DOHH2 (cell line): ENCODE measurements at regions not wholly inside any gene's neighbourhood (a gene's known extent, or its start where the extent isn't known, plus 50 kb on each side); places are given as distances from the start of the nearest gene placed in this dataset.

Experiments used
- EZH2phosphoT487 ChIP-seq: fragments of 200-600 bp; sonication (generic); IDR thresholded peaks from 2 replicates; pipeline ENCODE4 v1.6.1; 2017; ENCODE audit warnings: borderline replicate concordance, mild to moderate bottlenecking, antibody characterized with exemption, low read length, moderate library complexity, mixed read lengths
- TF ChIP-seq, protein P1 (sequence below): fragments of 200-600 bp; sonication (generic); IDR thresholded peaks from one replicate; pipeline ENCODE4 v1.5.1; 2014; ENCODE audit warnings: antibody characterized with exemption, mild to moderate bottlenecking, low read depth, low read length; ENCODE audit not compliant: poor library complexity, severe bottlenecking

DNA sequence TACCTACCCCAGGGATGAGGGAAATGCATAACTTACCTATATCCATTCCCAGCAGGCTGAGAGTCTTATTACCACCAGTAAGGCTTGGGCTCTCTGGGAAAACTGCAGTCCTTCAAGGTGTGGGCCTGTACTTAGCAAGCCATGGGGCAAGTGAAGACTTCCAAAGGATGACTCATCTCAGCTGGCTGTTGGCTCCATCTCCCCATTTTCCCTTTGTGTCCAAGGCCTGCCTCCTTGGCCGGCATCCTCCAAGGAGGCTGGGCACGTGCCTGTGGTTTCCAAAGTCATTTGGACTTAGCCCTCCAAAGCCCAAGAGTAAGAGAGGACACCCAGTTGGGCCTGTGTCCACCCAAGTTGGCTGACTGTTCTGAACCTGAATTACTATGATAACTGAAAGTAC is 89.8 kb downstream of the TMEM100 start:
- TF ChIP-seq, protein P1, sequence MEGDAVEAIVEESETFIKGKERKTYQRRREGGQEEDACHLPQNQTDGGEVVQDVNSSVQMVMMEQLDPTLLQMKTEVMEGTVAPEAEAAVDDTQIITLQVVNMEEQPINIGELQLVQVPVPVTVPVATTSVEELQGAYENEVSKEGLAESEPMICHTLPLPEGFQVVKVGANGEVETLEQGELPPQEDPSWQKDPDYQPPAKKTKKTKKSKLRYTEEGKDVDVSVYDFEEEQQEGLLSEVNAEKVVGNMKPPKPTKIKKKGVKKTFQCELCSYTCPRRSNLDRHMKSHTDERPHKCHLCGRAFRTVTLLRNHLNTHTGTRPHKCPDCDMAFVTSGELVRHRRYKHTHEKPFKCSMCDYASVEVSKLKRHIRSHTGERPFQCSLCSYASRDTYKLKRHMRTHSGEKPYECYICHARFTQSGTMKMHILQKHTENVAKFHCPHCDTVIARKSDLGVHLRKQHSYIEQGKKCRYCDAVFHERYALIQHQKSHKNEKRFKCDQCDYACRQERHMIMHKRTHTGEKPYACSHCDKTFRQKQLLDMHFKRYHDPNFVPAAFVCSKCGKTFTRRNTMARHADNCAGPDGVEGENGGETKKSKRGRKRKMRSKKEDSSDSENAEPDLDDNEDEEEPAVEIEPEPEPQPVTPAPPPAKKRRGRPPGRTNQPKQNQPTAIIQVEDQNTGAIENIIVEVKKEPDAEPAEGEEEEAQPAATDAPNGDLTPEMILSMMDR, result no peak
- TF ChIP-seq EZH2phosphoT487, result no peak
